Activated CD8-positive, alpha-beta memory T cell treated with anti-CD3 and anti-CD28 coated beads for 1 hour (primary cell): ENCODE measurements at regions not wholly inside any gene's neighbourhood (a gene's known extent, or its start where the extent isn't known, plus 50 kb on each side); places are given as distances from the start of the nearest gene placed in this dataset.

Experiments
- DNase-seq, 2 donors: peaks; one replicate each; pipeline ENCODE4 v3.0.0-alpha.2; 2020; ENCODE audit warnings: low read depth in 1 of 2; ENCODE audit errors: extremely low read depth in 1 of 2

- DNase-seq = no peak
Measured at GRCh38 chr15:88383354-88383753, 83.8 kb downstream of the MRPL46 start.

DNA sequence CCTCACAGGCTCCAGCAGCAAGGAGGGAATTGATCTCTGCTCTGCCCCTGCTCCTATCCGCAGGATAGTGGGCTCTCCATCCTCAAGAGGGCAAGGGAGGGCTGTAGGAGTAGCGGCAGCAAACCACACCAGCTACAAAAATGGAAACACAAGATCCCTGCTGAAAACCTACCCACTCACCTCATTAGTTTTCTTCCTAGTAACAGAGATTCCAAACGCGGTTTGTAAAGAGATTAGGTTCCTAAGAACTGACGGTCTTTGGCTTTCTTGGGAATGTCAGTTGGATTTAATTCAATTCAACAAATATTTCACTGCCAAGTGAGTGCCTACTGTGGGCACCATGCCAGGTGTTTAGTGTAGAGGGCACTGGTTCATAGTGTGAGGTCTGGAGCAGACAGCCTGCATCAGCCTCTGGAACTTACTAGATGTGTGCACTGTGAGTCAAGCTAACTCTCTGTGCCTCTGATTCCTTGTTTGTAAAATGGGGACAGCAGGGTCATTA, 84.7 kb downstream of the MRPL46 start:
- DNase-seq = no peak

DNA sequence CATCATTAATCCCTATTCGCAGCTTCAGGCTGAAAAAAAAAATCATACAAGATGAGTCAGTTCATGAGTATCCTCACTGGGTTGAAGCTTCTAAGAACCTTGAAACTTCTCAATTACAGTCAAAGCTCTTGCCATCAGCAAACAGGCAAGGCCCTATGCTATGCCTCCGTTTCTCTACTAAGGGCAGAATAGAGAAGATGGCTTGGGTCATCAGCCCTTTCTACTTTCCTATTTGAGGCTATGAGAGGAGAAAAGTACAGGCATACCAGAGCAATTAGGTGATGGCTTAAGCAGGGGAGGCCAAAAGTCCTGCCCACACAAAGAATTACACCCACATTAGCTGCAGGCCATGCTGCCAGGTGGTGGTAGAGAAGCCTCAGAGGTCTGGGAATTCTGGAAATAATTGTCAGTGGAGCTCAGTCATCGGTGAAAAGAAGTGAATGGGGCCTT, 89.0 kb downstream of the MRPL46 start:
- DNase-seq = no peak

GRCh38 chr15:88377509-88377908, 89.7 kb downstream of the MRPL46 start:
- no peak for DNase-seq

DNA sequence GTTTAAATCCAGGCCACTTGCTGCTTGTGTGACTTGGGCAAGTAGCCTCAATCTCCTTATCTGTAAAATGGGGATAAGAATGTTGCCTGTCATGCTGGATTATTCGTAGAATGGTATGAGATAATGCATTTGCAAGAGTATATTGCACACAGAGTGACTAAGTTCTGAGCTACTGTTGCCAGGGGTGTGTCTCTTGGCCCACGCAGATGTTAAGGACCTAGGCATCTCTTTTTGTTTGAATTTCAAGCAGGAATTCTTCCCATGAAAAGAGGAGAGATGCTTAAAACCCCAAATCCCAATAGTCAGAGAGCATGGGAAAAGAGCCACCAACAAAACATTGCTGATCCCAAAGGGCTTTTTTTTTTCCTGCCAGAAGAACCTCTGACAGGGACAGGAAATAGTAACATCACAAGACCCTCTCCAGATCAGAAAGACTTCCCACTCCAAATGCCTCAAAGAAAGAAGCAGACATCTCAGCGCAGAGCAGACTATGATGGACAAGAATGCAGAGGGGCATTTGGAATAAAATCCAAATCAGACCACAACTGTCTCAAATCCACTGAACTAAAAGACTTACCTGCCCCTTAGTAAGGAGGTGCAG, 90.5 kb downstream of the MRPL46 start:
- DNase-seq = no peak

DNA sequence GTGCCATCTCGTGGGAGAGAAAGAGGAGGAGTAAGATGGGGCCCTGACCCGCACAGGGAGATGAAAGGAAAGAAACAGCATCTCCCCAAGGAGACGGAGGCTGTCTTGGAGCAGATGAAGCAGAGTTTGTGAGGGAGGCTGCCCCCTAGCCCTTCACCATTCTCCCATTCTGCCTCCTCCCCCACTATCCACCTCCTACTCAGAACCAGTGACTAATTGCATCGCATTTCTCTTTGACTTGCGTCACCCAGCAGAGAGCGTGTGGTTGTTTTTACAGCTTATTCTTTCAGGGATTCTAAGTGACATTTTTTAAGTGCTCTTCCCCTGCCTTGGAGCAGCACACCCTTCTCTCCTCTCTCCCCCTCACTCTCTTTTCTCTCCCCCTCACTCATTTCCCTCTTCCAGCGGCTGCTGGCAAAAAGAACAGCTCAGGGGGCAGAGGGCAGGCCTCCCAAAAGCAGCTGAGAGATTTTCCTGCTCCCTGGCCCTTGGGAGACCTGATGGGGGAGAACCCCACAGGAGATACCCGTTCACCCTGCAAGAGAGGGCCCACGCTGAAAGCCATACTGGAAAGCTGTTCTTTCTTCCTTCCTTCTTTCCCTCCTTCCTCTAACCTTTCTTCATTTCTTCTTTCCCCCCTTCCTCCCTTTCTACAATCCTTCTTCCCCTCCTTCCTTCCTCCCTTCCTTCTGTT, 91.8 kb downstream of the MRPL46 start:
- DNase-seq = no peak

DNA sequence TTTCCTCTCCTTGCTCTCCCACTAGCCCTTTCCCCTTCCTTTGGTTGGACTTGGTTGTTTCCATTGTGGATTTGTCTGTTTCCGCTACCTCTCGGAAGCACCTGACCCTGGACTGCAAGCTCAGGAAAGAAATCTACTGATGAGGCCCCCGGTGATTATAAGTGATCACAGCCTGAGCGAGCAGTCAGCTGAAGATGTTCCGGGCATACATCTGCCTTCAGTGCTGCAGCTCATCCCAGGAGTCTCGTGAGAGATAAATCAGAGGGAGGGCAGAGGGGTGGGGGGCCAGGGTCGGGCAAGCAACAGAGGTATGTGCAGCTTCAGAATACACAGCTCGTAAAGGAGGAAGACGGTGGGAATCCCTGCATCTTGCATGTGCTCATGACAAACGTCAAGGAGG, 102.1 kb downstream of the MRPL46 start:
- DNase-seq = no peak

DNA sequence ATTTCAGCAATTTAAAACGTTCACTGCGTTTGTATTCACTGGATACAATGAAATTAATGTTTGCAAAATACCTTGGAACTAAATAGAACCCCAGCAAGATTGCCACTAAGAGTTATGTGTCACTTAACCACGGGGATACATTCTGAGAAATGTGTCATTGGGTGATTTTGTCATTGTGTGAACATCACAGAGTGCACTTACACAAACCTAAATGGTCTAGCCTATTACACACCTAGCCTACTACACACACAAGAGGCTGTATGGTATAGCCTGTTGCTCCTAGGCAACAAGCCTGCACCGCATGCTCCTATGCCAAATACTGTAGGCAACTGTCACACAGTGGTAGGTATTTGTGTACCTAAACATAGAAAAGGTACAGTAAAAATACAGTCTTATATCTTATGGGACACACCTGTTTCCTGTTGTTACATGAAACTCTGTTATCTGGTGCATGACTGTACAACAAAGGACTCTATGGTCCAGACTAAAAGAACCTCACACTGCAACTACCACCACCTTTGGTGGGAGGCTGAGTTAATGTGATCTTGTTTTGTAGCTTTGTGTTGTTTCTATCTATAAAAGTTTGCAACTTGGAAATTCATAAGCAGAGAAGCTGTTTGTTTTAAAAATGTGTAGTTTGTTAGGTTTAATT, 92.2 kb upstream of the NTRK3 start:
- no peak for DNase-seq

- DNase-seq = no peak
Measured at GRCh38 chr15:88345962-88346361, 89.4 kb upstream of the NTRK3 start.

- no peak for DNase-seq
Measured at GRCh38 chr15:88344786-88345185, 88.2 kb upstream of the NTRK3 start.

DNA sequence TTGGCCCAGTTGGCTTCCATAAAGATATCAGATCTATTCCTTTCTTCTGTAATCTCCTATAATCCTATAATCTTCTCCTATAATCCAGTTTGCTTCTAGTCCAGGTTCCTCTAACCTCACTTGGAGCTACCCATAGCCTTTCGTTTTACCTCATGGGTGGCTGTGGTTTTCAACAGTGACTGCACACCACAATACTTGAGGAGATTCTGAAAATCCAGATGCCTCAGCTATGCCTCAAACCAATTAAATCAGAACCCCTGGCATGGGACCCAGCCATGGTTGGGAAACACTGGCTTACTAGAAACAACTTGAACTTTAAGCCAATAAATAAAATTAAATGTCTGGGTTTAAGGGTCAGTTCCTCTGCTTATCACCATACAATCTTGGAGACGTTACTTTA, 86.1 kb upstream of the NTRK3 start:
- no peak for DNase-seq

DNA sequence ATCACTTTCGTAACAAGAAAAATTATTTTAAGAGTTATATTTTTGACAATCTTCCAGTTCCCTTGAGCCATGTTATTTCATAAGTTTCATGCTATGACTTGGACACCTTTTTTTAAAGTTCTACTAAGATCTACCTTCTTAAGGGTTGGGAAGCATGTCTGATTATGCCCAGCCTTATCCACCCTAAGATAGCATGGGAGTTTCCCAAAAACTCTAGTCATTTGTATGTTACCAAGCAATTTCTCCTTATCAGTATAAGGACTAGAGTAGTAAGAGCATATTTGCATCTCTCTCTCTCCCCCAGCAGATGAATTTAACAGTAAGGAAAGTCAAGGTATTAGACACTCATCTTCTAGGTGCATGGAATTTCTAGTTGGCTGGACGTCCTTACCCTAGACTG, 85.1 kb upstream of the NTRK3 start:
- no peak for DNase-seq

GRCh38 chr15:88341006-88341405, 84.5 kb upstream of the NTRK3 start:
- no peak for DNase-seq

- no peak for DNase-seq
Measured at GRCh38 chr15:88337993-88338392, 81.5 kb upstream of the NTRK3 start.

GRCh38 chr15:88335074-88335473, 78.5 kb upstream of the NTRK3 start:
- no peak for DNase-seq

DNA sequence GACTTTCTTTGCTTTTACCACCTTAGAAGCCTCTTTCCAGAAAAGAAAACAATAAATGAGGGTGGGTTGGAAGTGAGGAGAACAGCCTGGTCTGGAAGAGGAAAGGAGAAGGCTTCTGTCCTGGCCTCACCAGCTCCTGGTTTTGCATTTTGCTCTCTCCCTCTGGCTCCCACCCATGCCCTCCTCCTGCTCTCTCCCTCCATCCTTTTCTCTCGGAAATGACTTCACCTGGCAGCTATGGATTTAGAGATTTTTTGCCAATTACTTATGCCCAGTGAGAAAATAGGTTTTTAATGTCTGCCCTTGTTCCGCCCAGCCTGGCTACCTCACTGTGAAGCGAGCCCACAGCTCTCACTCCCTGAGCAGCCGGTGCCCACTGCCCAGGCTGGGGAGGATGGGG, 77.9 kb upstream of the NTRK3 start:
- DNase-seq = no peak

- DNase-seq = peak in 1 of 2 donors; percentile 2
Measured at GRCh38 chr15:88331291-88331690, 74.8 kb upstream of the NTRK3 start.

DNA sequence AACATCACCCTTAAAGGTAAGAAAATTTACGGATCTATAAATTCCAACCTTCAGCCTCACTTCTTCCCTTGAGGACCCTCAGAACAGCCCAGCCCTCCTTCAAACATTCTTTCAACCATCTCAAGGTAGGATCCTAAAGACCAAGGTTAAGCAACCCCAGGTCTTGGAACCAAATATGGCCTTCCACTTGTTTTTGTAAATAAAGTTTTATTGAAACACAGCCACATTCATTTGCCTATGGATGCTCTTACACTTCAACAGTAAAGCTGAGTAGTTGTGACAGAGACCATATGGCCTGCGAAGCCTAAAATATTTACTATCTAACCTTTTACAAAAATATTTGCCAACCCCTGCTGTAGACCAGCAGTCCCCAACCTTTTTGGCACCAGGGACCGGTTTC, 70.4 kb upstream of the NTRK3 start:
- DNase-seq = no peak

DNA sequence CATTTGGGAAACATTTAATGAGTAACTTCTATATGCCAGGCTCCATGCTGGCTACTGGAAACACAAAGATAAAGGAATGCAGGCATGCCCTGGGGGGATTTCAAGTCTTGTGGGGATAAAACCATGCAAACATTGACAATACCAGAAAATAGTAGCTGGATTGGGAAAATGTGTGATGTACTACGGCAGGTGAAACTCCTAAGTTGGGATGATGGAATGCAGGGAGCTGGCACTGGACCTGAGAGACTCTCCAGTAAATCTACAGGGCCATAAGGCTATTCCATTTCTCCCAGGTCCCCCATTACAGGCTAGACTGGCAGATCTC, 68.2 kb upstream of the NTRK3 start:
- no peak for DNase-seq

GRCh38 chr15:88323976-88324740, 67.6 kb upstream of the NTRK3 start:
- no peak for DNase-seq

- no peak for DNase-seq
Measured at GRCh38 chr15:88323468-88323867, 66.9 kb upstream of the NTRK3 start.

DNA sequence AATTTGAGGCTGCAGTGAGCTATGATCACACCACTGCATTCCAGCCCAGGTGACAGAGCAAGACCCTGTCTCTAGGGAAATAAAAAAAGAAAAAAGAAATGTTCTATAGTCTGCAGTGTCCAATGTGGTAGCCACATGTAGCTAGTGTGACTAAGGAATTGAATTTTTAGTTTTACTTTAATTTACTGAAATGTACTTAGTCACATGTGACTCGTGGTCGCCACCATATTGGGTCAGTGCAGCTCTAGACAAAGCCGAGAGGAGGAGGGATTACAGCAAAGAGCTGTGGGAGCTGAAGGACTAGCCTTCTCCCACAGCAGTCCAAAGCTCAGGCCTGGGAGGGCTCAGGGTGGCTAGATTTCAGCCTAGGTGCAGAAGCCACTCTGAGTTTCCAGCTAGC, 65.9 kb upstream of the NTRK3 start:
- DNase-seq = no peak
